ENCODE measurements at regions not wholly inside any gene's neighbourhood (a gene's known extent, or its start where the extent isn't known, plus 50 kb on each side); places are given as distances from the start of the nearest gene placed in this dataset.

GRCh38 chr2:228556717-228557116 lies 375.2 kb upstream of the SPHKAP start:
- no peaks in the 10 kb centered on the region for H3K36me3 ChIP-seq

GRCh38 chr2:228549441-228550007 lies 368.0 kb upstream of the SPHKAP start:
- H3K27me3 ChIP-seq, result no peaks in the 10 kb centered on the region
- TF ChIP-seq CTCF (IDR thresholded peaks at IDR 0.05) (no peak), POLR2A (IDR thresholded peaks at IDR 0.05) (no peak)
- DNase-seq, result no peak

More at GRCh38 chr2:228556717-228557116, 375.2 kb upstream of the SPHKAP start:
- Histone ChIP-seq H3K4me1 (no peaks in the 10 kb centered on the region), H3K9me3 (no peaks in the 10 kb centered on the region), H3K27me3 (no peaks in the 10 kb centered on the region), H3K4me3 (no peak overlapping the region), H3K27ac (no peak overlapping the region)
- DNase-seq, result no peak
- TF ChIP-seq POLR2A (IDR thresholded peaks at IDR 0.05), result no peak
- no peak for TF ChIP-seq CTCF (IDR thresholded peaks at IDR 0.05)

GRCh38 chr2:228548230-228548629 lies 366.7 kb upstream of the SPHKAP start:
- Histone ChIP-seq H3K27me3 (no peaks in the 10 kb centered on the region), H3K4me3 (no peak overlapping the region), H3K4me1 (no peaks in the 10 kb centered on the region), H3K9me3 (no peaks in the 10 kb centered on the region), H3K27ac (no peak overlapping the region), H3K36me3 (no peaks in the 10 kb centered on the region)
- no peak for DNase-seq
- TF ChIP-seq POLR2A (IDR thresholded peaks at IDR 0.05) (no peak), CTCF (IDR thresholded peaks at IDR 0.05) (no peak)

More at GRCh38 chr2:228549441-228550007, 368.0 kb upstream of the SPHKAP start:
- H3K27ac ChIP-seq, result no peak overlapping the region
- no peaks in the 10 kb centered on the region for H3K9me3 ChIP-seq
- no peaks in the 10 kb centered on the region for H3K4me1 ChIP-seq
- H3K4me3 ChIP-seq, result no peak overlapping the region
- no peaks in the 10 kb centered on the region for H3K36me3 ChIP-seq

- DNase-seq, result no peak
- Histone ChIP-seq H3K27ac (no peak overlapping the region), H3K9me3 (no peaks in the 10 kb centered on the region), H3K27me3 (no peaks in the 10 kb centered on the region), H3K36me3 (no peaks in the 10 kb centered on the region), H3K4me3 (no peak overlapping the region), H3K4me1 (no peaks in the 10 kb centered on the region)
- TF ChIP-seq CTCF (IDR thresholded peaks at IDR 0.05) (no peak), POLR2A (IDR thresholded peaks at IDR 0.05) (no peak)
Observed at GRCh38 chr2:228545748-228546145, 364.3 kb upstream of the SPHKAP start.

- Histone ChIP-seq H3K36me3 (no peaks in the 10 kb centered on the region), H3K4me3 (no peak overlapping the region), H3K4me1 (no peaks in the 10 kb centered on the region), H3K27ac (no peak overlapping the region), H3K27me3 (no peaks in the 10 kb centered on the region), H3K9me3 (no peaks in the 10 kb centered on the region)
- no peak for DNase-seq
- no peak for TF ChIP-seq CTCF (IDR thresholded peaks at IDR 0.05)
- no peak for TF ChIP-seq POLR2A (IDR thresholded peaks at IDR 0.05)
Observed at GRCh38 chr2:228545041-228545747, 363.7 kb upstream of the SPHKAP start.

Measured in Peyer's patch (tissue), 4 donors.